Stimulated activated CD8-positive, alpha-beta memory T cell treated with anti-CD3 and anti-CD28 coated beads, Interleukin-7, amount 100 ng/mL, for 48 hours (primary cell): ENCODE measurements at regions not wholly inside any gene's neighbourhood (a gene's known extent, or its start where the extent isn't known, plus 50 kb on each side); places are given as distances from the start of the nearest gene placed in this dataset.
"Not testable (repeated sequence)": the region's sequence is repeated elsewhere in the genome, so short reads cannot be mapped to it uniquely, and the experiment has no call there.

Experiments
- DNase-seq, 2 donors: peaks; one replicate each; pipeline ENCODE4 v3.0.0-alpha.2; 2020; ENCODE audit warnings: low read depth in 1 of 2; ENCODE audit errors: extremely low read depth in 1 of 2

- DNase-seq = no peak
Measured at GRCh38 chr3:105974381-105974780, 105.6 kb upstream of the CBLB start.

GRCh38 chr3:105976196-105976595 lies 107.4 kb upstream of the CBLB start:
- DNase-seq = no peak

GRCh38 chr3:105979961-105980360 lies 111.1 kb upstream of the CBLB start:
- DNase-seq = no peak

DNA sequence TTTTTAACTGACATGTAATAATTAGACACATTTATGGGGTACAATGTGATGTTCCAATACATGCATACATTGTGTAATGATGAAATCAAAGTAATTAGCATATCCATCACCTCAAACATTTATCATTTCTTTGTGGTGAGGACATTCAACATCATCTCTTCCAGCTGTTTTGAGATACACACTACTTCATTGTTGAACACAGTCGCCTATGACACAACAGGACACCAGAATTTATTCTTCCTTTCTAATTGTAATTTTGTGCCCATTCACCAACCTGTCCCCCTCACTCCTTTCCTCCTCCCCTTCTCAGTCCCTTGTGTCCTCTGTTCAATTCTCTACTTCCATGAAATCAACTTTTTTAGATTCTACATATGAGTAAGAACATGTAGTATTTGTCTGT lies 113.4 kb upstream of the CBLB start:
- no peak for DNase-seq

DNA sequence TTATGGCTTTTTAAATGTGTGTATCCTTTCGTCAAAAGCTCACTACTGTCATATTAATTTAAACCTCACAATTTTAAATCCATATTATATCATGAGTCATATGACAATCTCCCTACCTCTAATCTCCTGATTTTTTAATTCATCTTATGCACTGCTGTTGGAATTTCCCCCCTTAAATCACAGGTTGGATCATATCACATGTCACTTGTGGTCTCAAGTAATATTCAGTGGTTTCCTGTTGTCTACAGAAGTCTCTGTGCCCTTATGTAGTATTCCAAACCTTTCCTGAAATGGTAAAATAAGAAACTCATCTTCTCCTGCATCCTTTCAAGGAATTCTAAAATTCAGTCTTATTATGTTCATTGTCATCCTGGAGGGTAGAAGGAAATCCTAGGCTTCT lies 116.0 kb upstream of the CBLB start:
- no peak for DNase-seq

GRCh38 chr3:105986343-105986742 lies 117.5 kb upstream of the CBLB start:
- DNase-seq = not testable (repeated sequence)

GRCh38 chr3:105987809-105988208 lies 119.0 kb upstream of the CBLB start:
- no peak for DNase-seq

DNA sequence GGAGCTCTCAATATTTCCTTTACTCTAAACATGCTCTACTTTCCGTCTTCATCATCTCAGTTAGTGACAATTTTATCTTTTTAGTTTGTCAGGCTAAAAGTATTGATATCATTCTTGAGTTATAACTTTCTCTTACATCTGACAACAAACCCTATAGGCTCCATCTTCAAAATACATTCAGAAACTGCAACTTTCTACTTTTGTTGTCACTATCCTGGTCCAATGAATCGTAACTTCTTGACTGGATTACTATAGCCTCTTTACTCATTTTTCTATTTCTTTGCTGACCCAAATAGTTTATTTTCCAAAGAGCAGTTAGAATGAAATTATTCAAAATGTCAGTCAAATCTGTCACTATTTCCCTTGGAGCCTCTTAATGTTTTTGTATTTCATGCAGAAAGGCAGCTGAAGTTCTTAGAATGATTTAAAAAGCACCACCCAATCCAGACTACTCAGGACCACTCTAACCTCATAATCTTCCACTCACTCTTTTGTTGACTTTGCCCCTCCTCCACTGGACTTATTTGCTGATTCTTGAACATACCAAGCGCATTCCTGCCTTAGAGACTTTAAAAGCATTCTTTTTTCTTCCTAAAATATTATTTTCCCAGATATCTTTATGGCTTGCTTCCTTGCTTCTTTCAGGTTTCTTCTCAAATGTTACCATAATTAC lies 119.9 kb upstream of the CBLB start:
- DNase-seq = no peak

DNA sequence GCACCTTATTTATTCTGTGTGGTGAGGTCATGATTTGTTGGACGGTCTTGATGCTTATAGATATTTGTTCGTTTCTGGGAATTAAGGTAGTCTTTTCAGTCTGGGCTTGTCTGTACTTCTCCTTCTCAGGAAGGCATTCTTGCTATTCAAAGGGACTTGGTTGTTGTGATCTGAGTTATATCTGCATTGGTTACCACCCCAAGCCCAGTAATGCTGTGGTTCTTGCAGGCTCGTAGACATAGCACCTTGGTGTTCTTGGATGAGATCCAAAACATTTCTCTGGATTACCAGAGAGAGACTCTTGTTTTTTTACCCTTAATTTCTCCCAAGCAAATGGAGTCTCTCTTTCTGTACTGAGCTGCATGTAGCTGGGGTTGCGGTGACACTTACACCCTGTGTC lies 128.0 kb upstream of the CBLB start:
- DNase-seq = no peak

DNA sequence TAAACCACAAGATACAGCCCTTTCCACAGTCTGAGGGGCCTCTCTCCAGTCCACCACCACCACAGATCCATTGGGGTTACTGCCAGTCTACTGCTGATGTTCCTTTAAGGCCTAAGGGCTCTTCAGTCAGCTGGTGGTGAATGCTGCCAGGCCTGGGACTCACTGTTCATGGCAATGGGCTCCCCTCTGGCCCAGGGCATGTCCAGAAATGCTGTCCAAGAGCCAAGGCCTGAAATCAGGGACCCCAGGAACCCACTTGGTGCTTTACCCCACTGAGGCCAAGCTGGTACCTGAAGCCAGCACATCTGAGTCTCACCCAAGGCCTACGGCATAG lies 128.6 kb upstream of the CBLB start:
- DNase-seq = no peak

DNA sequence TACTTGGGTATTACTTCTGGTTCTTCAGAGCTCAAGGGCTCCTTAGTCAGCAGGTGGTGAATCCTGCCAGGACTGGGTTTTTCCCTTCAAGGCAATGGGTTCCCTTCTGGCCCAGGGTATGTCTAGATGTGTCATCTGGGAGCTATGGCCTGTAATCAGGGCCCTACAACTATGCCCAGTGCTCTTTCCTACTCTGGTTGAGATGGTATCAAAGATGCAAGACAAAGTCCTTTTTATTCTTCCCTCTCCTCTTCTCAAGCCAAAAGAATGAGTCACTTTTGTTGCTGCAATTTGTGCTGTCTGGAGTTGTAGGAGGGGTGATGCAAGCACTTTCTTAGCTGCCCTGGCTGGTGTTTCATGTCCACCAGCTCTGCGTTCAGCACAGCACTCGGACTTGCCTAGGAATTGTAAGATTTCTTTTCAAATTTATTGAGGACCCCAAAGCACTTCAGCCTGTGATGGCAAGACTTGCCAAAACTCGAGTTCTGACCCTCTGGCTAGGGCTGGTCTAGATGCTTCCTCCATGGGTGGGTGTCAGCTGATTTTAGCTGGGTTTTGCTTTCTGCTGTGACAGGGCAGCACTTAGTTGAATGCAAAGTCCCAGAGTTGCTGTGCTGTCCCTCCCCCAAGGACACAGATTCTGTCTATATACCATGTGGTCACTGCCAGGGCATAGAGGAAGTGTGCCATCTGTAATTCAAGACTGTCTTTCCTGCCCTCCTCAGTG lies 129.2 kb upstream of the CBLB start:
- DNase-seq = no peak

GRCh38 chr3:105999856-106000255 lies 131.0 kb upstream of the CBLB start:
- no peak for DNase-seq

GRCh38 chr3:106001923-106002322 lies 133.1 kb upstream of the CBLB start:
- DNase-seq = no peak

DNA sequence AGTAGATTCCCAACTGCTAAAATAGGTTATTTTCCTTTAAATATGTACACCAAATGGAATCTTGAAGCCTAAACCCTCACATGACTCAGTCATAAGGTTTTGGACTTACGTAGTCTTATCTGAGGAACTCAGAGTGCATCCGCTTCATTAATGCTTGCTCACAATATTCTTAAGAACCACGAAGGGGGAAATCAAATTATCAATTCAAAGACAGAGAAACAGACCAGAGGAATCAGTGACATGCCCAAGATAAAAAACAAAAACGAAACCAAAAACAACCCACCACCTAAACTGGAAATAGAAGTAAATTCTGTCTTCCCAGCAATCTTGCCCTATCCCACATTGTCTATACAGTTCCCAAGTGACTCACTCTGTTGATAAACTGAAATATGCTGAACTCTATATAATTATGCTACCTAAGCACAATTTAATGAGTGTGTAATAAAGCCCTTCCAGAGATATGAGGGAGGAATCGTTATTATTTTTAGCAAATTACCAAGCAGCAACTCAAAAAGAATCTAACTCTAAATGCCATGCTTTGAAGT lies 135.4 kb upstream of the CBLB start:
- no peak for DNase-seq

DNA sequence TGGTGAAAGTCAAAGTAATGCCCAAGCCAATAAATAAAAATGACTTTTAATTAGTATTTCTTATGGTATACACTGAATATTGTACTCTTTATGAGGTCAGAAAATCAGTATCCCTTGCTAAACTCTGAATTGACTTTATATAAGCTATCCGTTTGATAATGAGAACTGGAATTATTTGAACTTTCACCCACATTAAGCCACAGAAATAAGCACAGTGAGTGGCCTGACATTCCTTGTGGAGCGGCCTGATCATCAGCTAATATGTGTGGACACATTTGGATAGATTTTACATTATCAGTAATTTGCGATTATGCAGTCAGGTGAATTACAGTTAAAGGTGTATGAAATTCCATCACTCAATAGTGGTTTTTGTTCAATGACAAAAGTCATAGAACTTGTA lies 136.0 kb upstream of the CBLB start:
- DNase-seq = no peak

GRCh38 chr3:106006001-106006400 lies 137.2 kb upstream of the CBLB start:
- no peak for DNase-seq

- no peak for DNase-seq
Measured at GRCh38 chr3:106006571-106006970, 137.8 kb upstream of the CBLB start.

DNA sequence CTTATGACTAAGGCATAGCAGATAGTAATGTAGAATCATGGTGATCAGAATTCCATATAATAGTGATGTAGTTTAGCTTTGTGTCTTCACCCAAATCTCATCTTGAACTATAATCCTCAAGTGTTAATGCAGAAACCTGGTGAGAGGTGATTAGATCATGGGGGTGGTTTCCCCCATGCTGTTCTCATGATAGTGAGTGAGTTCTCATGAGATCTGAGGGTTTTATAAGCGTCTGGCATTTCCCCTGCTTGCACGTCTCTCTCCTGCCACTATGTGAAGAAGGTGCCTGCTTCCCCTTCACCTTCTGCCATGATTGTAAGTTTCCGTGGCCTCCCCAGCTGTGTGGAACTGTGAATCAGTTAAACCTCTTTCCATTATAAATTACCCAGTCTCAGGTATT lies 138.7 kb upstream of the CBLB start:
- DNase-seq = no peak

DNA sequence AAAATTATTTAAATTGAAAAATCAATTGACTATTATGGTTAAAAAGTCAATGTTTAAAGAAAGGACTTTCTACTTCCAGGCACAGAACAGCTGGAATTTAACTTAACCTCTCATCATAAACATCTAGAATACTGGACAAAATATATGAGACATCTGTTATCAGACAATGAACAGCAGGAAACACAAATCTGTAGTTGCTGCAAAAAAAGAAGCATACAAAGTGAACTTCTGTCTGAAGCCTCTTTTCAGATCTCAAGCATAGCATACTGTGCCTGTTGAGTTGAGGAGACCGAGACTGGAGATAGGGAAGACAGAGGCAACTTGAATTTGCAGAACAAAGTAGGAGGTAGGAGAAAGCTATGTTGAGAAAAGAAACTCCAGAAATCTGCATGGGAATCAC lies 140.0 kb upstream of the CBLB start:
- no peak for DNase-seq

DNA sequence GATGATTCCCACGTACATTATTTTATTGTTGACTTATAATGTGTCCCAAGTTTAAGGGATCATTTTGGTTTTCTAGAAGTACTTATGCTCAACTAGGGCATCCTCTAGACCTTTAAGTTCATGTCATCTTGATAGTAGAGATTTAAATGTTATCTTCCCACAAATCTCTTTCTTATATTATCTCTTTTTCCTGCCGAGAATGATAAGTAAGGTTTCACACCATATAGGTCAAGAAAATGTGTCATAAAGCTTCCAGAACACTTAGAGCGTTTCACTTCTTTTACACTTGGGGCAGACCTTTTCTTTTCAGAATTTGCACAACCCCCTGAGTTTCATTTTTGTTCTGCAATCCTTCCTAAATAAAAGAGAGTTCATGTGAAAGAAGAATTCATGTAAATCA lies 142.0 kb upstream of the CBLB start:
- DNase-seq = no peak

DNA sequence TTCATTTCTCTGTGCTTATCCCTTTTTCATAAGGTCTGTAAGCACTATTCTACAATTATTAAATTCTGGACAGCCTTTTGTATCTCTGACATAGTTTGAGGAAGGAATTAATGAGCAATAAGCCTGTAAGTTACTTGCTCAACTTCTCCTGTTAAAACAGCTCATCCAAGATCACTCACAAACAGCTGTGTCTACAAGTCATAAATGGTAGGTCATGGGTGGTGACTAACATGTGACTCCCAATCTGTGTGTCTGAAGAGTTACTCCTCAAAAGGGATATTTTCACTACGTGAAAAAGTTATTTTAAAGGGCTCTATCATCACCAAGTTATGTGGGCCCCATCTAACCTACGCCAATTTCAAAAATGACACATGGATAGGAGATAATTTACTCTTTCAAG lies 145.2 kb upstream of the CBLB start:
- DNase-seq = peak in 1 of 2 donors; percentile 18

GRCh38 chr3:106014518-106014917 lies 145.7 kb upstream of the CBLB start:
- DNase-seq = no peak

DNA sequence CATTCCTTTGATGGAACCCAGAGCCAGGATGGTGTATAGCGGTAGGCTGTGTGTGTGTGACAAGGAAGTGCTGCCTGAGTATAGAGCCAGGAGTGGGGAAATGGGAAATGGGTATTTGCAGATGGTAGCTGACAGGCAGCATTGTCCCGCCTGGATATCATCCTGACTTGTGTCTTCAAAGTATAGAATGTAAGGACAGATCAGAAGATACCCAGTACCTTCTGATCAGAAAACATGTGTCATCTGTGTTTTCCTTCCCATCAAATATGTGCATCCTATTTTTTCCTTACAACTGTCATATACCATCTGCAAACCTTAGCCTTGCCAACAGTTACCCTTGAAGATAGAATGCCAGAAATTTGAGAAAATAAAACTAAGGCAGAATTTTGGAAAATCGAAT lies 146.2 kb upstream of the CBLB start:
- no peak for DNase-seq
